H54 (cell line): ENCODE measurements at regions not wholly inside any gene's neighbourhood (a gene's known extent, or its start where the extent isn't known, plus 50 kb on each side); places are given as distances from the start of the nearest gene placed in this dataset.
"Not testable (repeated sequence)": the region's sequence is repeated elsewhere in the genome, so short reads cannot be mapped to it uniquely, and the experiment has no call there.

Experiments used
- DNase-seq: peaks from one replicate; pipeline ENCODE4 v3.0.0; 2011; ENCODE audit warnings: low spot score, mixed read lengths; ENCODE audit not compliant: insufficient read length
- FAIRE-seq: peaks from 3 replicates; lab custom pipeline; 2011; peaks lifted over from hg19 to GRCh38; lab: Jason Lieb, UNC
- POLR2A ChIP-seq: IDR thresholded peaks from 2 replicates; pipeline ENCODE4 v1.6.1; 2011; ENCODE audit warnings: low read depth, mild to moderate bottlenecking, low read length

- TF ChIP-seq POLR2A = no peak
- FAIRE-seq = no peak
Observed at GRCh38 chr1:47593598-47594285, 155.9 kb downstream of the FOXD2 start.

GRCh38 chr1:47594627-47595026 lies 156.8 kb downstream of the FOXD2 start:
- DNase-seq (no peak), FAIRE-seq (no peak)
- TF ChIP-seq POLR2A = no peak

More at GRCh38 chr1:47593598-47594285, 155.9 kb downstream of the FOXD2 start:
- DNase-seq = no peak

- FAIRE-seq = no peak
- TF ChIP-seq POLR2A = no peak
- no peak for DNase-seq
Observed at GRCh38 chr1:47596328-47596727, 158.5 kb downstream of the FOXD2 start.

GRCh38 chr1:47598357-47598756 lies 160.5 kb downstream of the FOXD2 start:
- FAIRE-seq (no peak), DNase-seq (no peak)
- no peak for TF ChIP-seq POLR2A

GRCh38 chr1:47599777-47600176 lies 161.9 kb downstream of the FOXD2 start:
- no peak for DNase-seq
- no peak for TF ChIP-seq POLR2A
- FAIRE-seq = no peak

- not testable (repeated sequence) for FAIRE-seq, DNase-seq
Observed at GRCh38 chr1:47602491-47602890, 164.6 kb downstream of the FOXD2 start.

- DNase-seq, FAIRE-seq: not testable (repeated sequence)
Observed at GRCh38 chr1:47604869-47605268, 167.0 kb downstream of the FOXD2 start.

GRCh38 chr1:47608296-47608875 lies 170.5 kb downstream of the FOXD2 start:
- no peak for DNase-seq
- FAIRE-seq = no peak
- no peak for TF ChIP-seq POLR2A

- no peak for TF ChIP-seq POLR2A
- FAIRE-seq (no peak), DNase-seq (no peak)
Observed at GRCh38 chr1:47611992-47612391, 174.1 kb downstream of the FOXD2 start.

- TF ChIP-seq POLR2A = no peak
- DNase-seq = no peak
- FAIRE-seq = no peak
Observed at GRCh38 chr1:47612819-47613218, 175.0 kb downstream of the FOXD2 start.

GRCh38 chr1:47616036-47616435 lies 178.2 kb downstream of the FOXD2 start:
- FAIRE-seq (no peak), DNase-seq (no peak)
- TF ChIP-seq POLR2A = no peak

- DNase-seq (no peak), FAIRE-seq (no peak)
- TF ChIP-seq POLR2A = no peak
Observed at GRCh38 chr1:47616906-47617305, 179.1 kb downstream of the FOXD2 start.

- FAIRE-seq = no peak
Observed at GRCh38 chr1:47617381-47618221, 179.8 kb downstream of the FOXD2 start.

GRCh38 chr1:47618222-47618720 lies 180.4 kb downstream of the FOXD2 start:
- no peak for DNase-seq
- FAIRE-seq = no peak
- TF ChIP-seq POLR2A = no peak

More at GRCh38 chr1:47617381-47618221, 179.8 kb downstream of the FOXD2 start:
- no peak for DNase-seq
- TF ChIP-seq POLR2A = no peak

- no peak for FAIRE-seq
Observed at GRCh38 chr1:47618830-47619229, 181.0 kb downstream of the FOXD2 start.

More at GRCh38 chr1:47618830-47619229, 181.0 kb downstream of the FOXD2 start:
- DNase-seq = no peak
- no peak for TF ChIP-seq POLR2A
